Lower leg skin (tissue), 4 donors: ENCODE measurements at regions not wholly inside any gene's neighbourhood (a gene's known extent, or its start where the extent isn't known, plus 50 kb on each side); places are given as distances from the start of the nearest gene placed in this dataset.

ENCODE experiments used
- DNase-seq, 2 donors: peaks; one replicate each; pipeline ENCODE4 v3.0.0-alpha.2; 2019; ENCODE audit warnings: low spot score in 2 of 2
- H3K4me3 ChIP-seq: fragments of 200-600 bp; sonication (generic); 2 replicates; pipeline ENCODE4 v1.5.1; 2017; ENCODE audit warnings: mild to moderate bottlenecking, low read depth; ENCODE audit not compliant: poor library complexity, severe bottlenecking
- CTCF ChIP-seq, 3 donors: fragments of 450-650 bp; IDR thresholded peaks; one replicate each; pipeline ENCODE4 v1.5.1; 2016; ENCODE audit warnings: antibody characterized with exemption in 3 of 3, mild to moderate bottlenecking in 3 of 3, moderate library complexity in 2 of 3
- POLR2A ChIP-seq, 2 donors: fragments of 450-650 bp; IDR thresholded peaks; one replicate each; pipeline ENCODE4 v1.6.1; 2016 to 2017; ENCODE audit warnings: antibody characterized with exemption in 2 of 2, mild to moderate bottlenecking in 1 of 2, moderate library complexity in 1 of 2
- WGBS, 2 donors: methylation state at CpG; one replicate each; pipeline ENCODE4 v1.1.5; 2018; 5-methylcytosine and 5-hydroxymethylcytosine counted together
- intact Hi-C: fragments of 100-400 bp; cut with DNase I; formaldehyde crosslinking; loops from one replicate; pipeline ENCODE4 v1.15.0; 2023; ENCODE audit warnings: low total_unique reads

GRCh38 chr13:73450583-73450982 lies 391.8 kb downstream of the KLF5 start:
- intact Hi-C loops, result no loop called here
- no peak overlapping the region for H3K4me3 ChIP-seq
- 56 to 57% methylated on average over 2 of the region's 2 CpGs for WGBS, 2 donors
- no peak for DNase-seq
- TF ChIP-seq POLR2A (IDR thresholded peaks at IDR 0.05), result no peak
- no peak for TF ChIP-seq CTCF (IDR thresholded peaks at IDR 0.05)

GRCh38 chr13:73449252-73449651 lies 390.4 kb downstream of the KLF5 start:
- TF ChIP-seq CTCF (IDR thresholded peaks at IDR 0.05) (no peak), POLR2A (IDR thresholded peaks at IDR 0.05) (no peak)
- no peak overlapping the region for H3K4me3 ChIP-seq
- WGBS, 2 donors, result 43 to 53% methylated on average over 1 of the region's 1 CpG
- intact Hi-C loops, result no loop called here
- DNase-seq, result no peak

GRCh38 chr13:73440296-73440895 lies 381.6 kb downstream of the KLF5 start:
- H3K4me3 ChIP-seq, result no peak overlapping the region
- no peak for DNase-seq
- no peak for TF ChIP-seq POLR2A (IDR thresholded peaks at IDR 0.05)
- TF ChIP-seq CTCF (IDR thresholded peaks at IDR 0.05), result no peak
- WGBS, 2 donors, result 92 to 97% methylated on average over 3 of the region's 3 CpGs
- intact Hi-C loops, result loop anchor here (5.0 kb wide), 1 partner anchor 1073 kb away; no protein-coding TSS in a partner anchor

- WGBS, 2 donors, result 62 to 64% methylated on average over 2 of the region's 2 CpGs
- TF ChIP-seq POLR2A (IDR thresholded peaks at IDR 0.05) (no peak), CTCF (IDR thresholded peaks at IDR 0.05) (no peak)
- intact Hi-C loops, result no loop called here
- H3K4me3 ChIP-seq, result no peak overlapping the region
- DNase-seq, result no peak
Measured at GRCh38 chr13:73433890-73434289, 375.1 kb downstream of the KLF5 start.

- DNase-seq, result no peak
- intact Hi-C loops, result no loop called here
- TF ChIP-seq CTCF (IDR thresholded peaks at IDR 0.05) (no peak), POLR2A (IDR thresholded peaks at IDR 0.05) (no peak)
- no peak overlapping the region for H3K4me3 ChIP-seq
- WGBS, 2 donors, result 39 to 51% methylated on average over 1 of the region's 1 CpG
Measured at GRCh38 chr13:73433458-73433857, 374.7 kb downstream of the KLF5 start.

- TF ChIP-seq CTCF (IDR thresholded peaks at IDR 0.05) (no peak), POLR2A (IDR thresholded peaks at IDR 0.05) (no peak)
- H3K4me3 ChIP-seq, result no peak overlapping the region
- WGBS, 2 donors, result 53 to 58% methylated on average over 1 of the region's 1 CpG
- no peak for DNase-seq
- intact Hi-C loops, result no loop called here
Measured at GRCh38 chr13:73429701-73430100, 370.9 kb downstream of the KLF5 start.
